Suprapubic skin (tissue), 4 donors: ENCODE measurements at regions not wholly inside any gene's neighbourhood (a gene's known extent, or its start where the extent isn't known, plus 50 kb on each side); places are given as distances from the start of the nearest gene placed in this dataset.

Experiments
- CTCF ChIP-seq, 2 donors: fragments of 200-600 bp in 1 of 2; fragments of 450-650 bp in 1 of 2; sonication (generic) in 1 of 2; IDR thresholded peaks; one replicate each; pipeline ENCODE4 v1.5.1; 2016 to 2019; ENCODE audit warnings: antibody characterized with exemption in 2 of 2, mild to moderate bottlenecking in 1 of 2, moderate library complexity in 1 of 2
- EP300 ChIP-seq: sonication (generic); formaldehyde crosslinking; IDR thresholded peaks from one replicate; pipeline ENCODE4 v1.6.1; 2017; ENCODE audit warnings: antibody characterized with exemption
- POLR2A ChIP-seq, 2 donors: fragments of 450-650 bp; IDR thresholded peaks; one replicate each; pipeline ENCODE4 v1.6.1; 2017; ENCODE audit warnings: antibody characterized with exemption in 2 of 2, mild to moderate bottlenecking in 2 of 2, moderate library complexity in 2 of 2
- POLR2AphosphoS5 ChIP-seq, 3 donors: sonication (generic); formaldehyde crosslinking; IDR thresholded peaks; one replicate each; pipeline ENCODE4 v1.6.1; 2017; ENCODE audit warnings: antibody characterized with exemption in 3 of 3

GRCh38 chr12:97757481-97758193 lies 295.0 kb downstream of the RMST start:
- TF ChIP-seq CTCF (IDR thresholded peaks at IDR 0.05) (no peak), POLR2AphosphoS5 (IDR thresholded peaks at IDR 0.05) (no peak), POLR2A (IDR thresholded peaks at IDR 0.05) (no peak), EP300 (no peak)
